H1 (cell line): ENCODE measurements at regions not wholly inside any gene's neighbourhood (a gene's known extent, or its start where the extent isn't known, plus 50 kb on each side); places are given as distances from the start of the nearest gene placed in this dataset.

Source experiments
- CHD2 ChIP-seq: IDR thresholded peaks from 2 replicates; pipeline ENCODE4 v1.6.1; 2012; ENCODE audit warnings: low read length, improper control_type of control experiment
- CTCF ChIP-seq, 3 experiments: IDR thresholded peaks; 1 replicate in 2 of 3; 2 replicates in 1 of 3; pipeline versions ENCODE4 v1.5.1 to v1.6.1; 2011; ENCODE audit warnings: low read length in 3 of 3, mild to moderate bottlenecking in 3 of 3, inconsistent platforms in 2 of 3, low read depth in 1 of 3, moderate library complexity in 1 of 3; ENCODE audit not compliant: insufficient read depth in 1 of 3; ENCODE audit errors: control extremely low read depth in 1 of 3
- E2F6 ChIP-seq: IDR thresholded peaks from 2 replicates; pipeline ENCODE4 v1.6.1; 2012; ENCODE audit warnings: inconsistent platforms
- EP300 ChIP-seq, 2 experiments: IDR thresholded peaks; 1 replicate in 1 of 2; 2 replicates in 1 of 2; pipeline ENCODE4 v1.6.1; 2011 to 2012; ENCODE audit warnings: low read depth in 2 of 2, low read length in 2 of 2, mild to moderate bottlenecking in 2 of 2, borderline replicate concordance in 1 of 2, inconsistent platforms in 1 of 2, moderate library complexity in 1 of 2
- EZH2 ChIP-seq: fragments of 200-600 bp; sonication (generic); IDR thresholded peaks from 2 replicates; pipeline ENCODE4 v1.7.1; 2012; ENCODE audit warnings: low read depth, mild to moderate bottlenecking, moderate library complexity, low read length, inconsistent platforms; ENCODE audit not compliant: severe bottlenecking
- JUND ChIP-seq: IDR thresholded peaks from 2 replicates; pipeline ENCODE4 v1.6.1; 2011; ENCODE audit warnings: mild to moderate bottlenecking, improper control_type of control experiment, low read length
- KDM1A ChIP-seq: fragments of 200-600, 300-600 bp; sonication (generic); IDR thresholded peaks from 2 replicates; pipeline ENCODE4 v1.7.1; 2016; ENCODE audit warnings: mild to moderate bottlenecking, low read length, borderline replicate concordance
- POLR2A ChIP-seq, 2 experiments: IDR thresholded peaks; 1 replicate in 1 of 2; 2 replicates in 1 of 2; pipeline ENCODE4 v1.6.1; 2011; ENCODE audit warnings: low read depth in 2 of 2, low read length in 2 of 2, mild to moderate bottlenecking in 2 of 2; ENCODE audit errors: control extremely low read depth in 1 of 2
- POLR2AphosphoS5 ChIP-seq: IDR thresholded peaks from 2 replicates; pipeline ENCODE4 v1.6.1; 2011; ENCODE audit warnings: low read depth, low read length
- RAD21 ChIP-seq, 2 experiments: IDR thresholded peaks in 1 of 2; conservative IDR thresholded peaks in 1 of 2; 2 replicates each; pipeline ENCODE4 v1.6.1; 2011; ENCODE audit warnings: low read depth in 2 of 2, low read length in 2 of 2, improper control_type of control experiment in 1 of 2, inconsistent platforms in 1 of 2, mild to moderate bottlenecking in 1 of 2, moderate library complexity in 1 of 2
- RBBP5 ChIP-seq: IDR thresholded peaks from 2 replicates; pipeline ENCODE4 v1.7.1; 2012; ENCODE audit warnings: low read depth, mild to moderate bottlenecking, inconsistent platforms, low read length, moderate library complexity, borderline replicate concordance
- TBP ChIP-seq: IDR thresholded peaks from 2 replicates; pipeline ENCODE4 v1.6.1; 2011; ENCODE audit warnings: low read depth, low read length, improper control_type of control experiment
- ZNF274 ChIP-seq: IDR thresholded peaks from 2 replicates; pipeline ENCODE4 v1.7.0; 2012; ENCODE audit warnings: low read length, borderline replicate concordance; ENCODE audit errors: extremely low read depth

GRCh38 chr17:69820876-69821473, 254.1 kb upstream of the KCNJ16 start:
- TF ChIP-seq POLR2AphosphoS5 (no peak), JUND (no peak), RBBP5 (no peak), EZH2 (no peak), CHD2 (no peak), CTCF (IDR thresholded peaks at IDR 0.05; ENCODE audit: control extremely low read depth in 1 of 3, insufficient read depth in 1 of 3, low read depth in 1 of 3, low read length in 3 of 3) (no peak), POLR2A (IDR thresholded peaks at IDR 0.05; ENCODE audit: control extremely low read depth in 1 of 2, low read depth in 2 of 2, low read length in 2 of 2) (no peak), EP300 (IDR thresholded peaks at IDR 0.05; ENCODE audit: borderline replicate concordance in 1 of 2, low read depth in 2 of 2, low read length in 2 of 2) (no peak), TBP (no peak), RAD21 (IDR thresholded peaks at IDR 0.05 in 1 of 2, conservative IDR thresholded peaks at IDR 0.05 in 1 of 2; ENCODE audit: low read depth in 2 of 2, low read length in 2 of 2) (no peak), E2F6 (no peak), KDM1A (no peak), ZNF274 (no peak)
